H9 (cell line): ENCODE measurements at regions not wholly inside any gene's neighbourhood (a gene's known extent, or its start where the extent isn't known, plus 50 kb on each side); places are given as distances from the start of the nearest gene placed in this dataset.

Source experiments
- DNase-seq: peaks from one replicate; pipeline ENCODE4 v3.0.0-alpha.2; 2017
- H2AFZ ChIP-seq: one replicate; pipeline ENCODE4 v1.6.1; 2013; ENCODE audit warnings: mild to moderate bottlenecking, low read length, control low read depth, moderate library complexity
- H2AK5ac ChIP-seq: 2 replicates; pipeline ENCODE4 v1.6.1; 2013; ENCODE audit warnings: low read length, control low read depth, mixed read lengths; ENCODE audit not compliant: insufficient read length
- H2BK120ac ChIP-seq: one replicate; pipeline ENCODE4 v1.6.1; 2013; ENCODE audit warnings: low read depth, mild to moderate bottlenecking, low read length, control low read depth, inconsistent platforms; ENCODE audit not compliant: poor library complexity, severe bottlenecking
- H2BK12ac ChIP-seq: 2 replicates; pipeline ENCODE4 v1.6.1; 2013; ENCODE audit warnings: low read length, control low read depth, mixed read lengths, low read depth; ENCODE audit not compliant: insufficient read length
- H2BK15ac ChIP-seq: 2 replicates; pipeline ENCODE4 v1.6.1; 2013; ENCODE audit warnings: low read depth, low read length, control low read depth
- H2BK20ac ChIP-seq: one replicate; pipeline ENCODE4 v1.6.1; 2013; ENCODE audit warnings: low read depth, mild to moderate bottlenecking, low read length, control low read depth, inconsistent platforms; ENCODE audit not compliant: poor library complexity, severe bottlenecking
- H2BK5ac ChIP-seq: 2 replicates; pipeline ENCODE4 v1.6.1; 2013; ENCODE audit warnings: low read length, control low read depth, mixed read lengths; ENCODE audit not compliant: insufficient read length
- H3K14ac ChIP-seq: 2 replicates; pipeline ENCODE4 v1.6.1; 2013; ENCODE audit warnings: low read length, control low read depth; ENCODE audit not compliant: insufficient read depth
- H3K18ac ChIP-seq: 2 replicates; pipeline ENCODE4 v1.6.1; 2013; ENCODE audit warnings: low read depth, mild to moderate bottlenecking, mixed read lengths, low read length, control low read depth; ENCODE audit not compliant: insufficient read length
- H3K23ac ChIP-seq: 2 replicates; pipeline ENCODE4 v1.6.1; 2013; ENCODE audit warnings: low read length, control low read depth, mixed read lengths, low read depth; ENCODE audit not compliant: insufficient read length
- H3K23me2 ChIP-seq: 2 replicates; pipeline ENCODE4 v1.6.1; 2013; ENCODE audit warnings: low read depth, mild to moderate bottlenecking, mixed read lengths, low read length, control low read depth; ENCODE audit not compliant: insufficient read length, poor library complexity, severe bottlenecking
- H3K27ac ChIP-seq: 2 replicates; pipeline ENCODE4 v1.5.1; 2013; ENCODE audit warnings: low read length, control low read depth, mixed read lengths, low read depth; ENCODE audit not compliant: insufficient read length
- H3K27me3 ChIP-seq: 2 replicates; pipeline ENCODE4 v1.6.1; 2013; ENCODE audit warnings: low read length, control low read depth, inconsistent platforms; ENCODE audit not compliant: insufficient read depth
- H3K4ac ChIP-seq: 2 replicates; pipeline ENCODE4 v1.6.1; 2013; ENCODE audit warnings: low read depth, mild to moderate bottlenecking, control low read depth, inconsistent platforms, low read length, moderate library complexity
- H3K4me1 ChIP-seq: 2 replicates; pipeline ENCODE4 v1.6.1; 2013; ENCODE audit warnings: low read length, control low read depth, inconsistent platforms; ENCODE audit not compliant: insufficient read depth
- H3K4me2 ChIP-seq: 2 replicates; pipeline ENCODE4 v1.6.1; 2013; ENCODE audit warnings: low read length, control low read depth, mixed read lengths; ENCODE audit not compliant: insufficient read length, insufficient read depth
- H3K56ac ChIP-seq: 2 replicates; pipeline ENCODE4 v1.6.1; 2013; ENCODE audit warnings: low read depth, mild to moderate bottlenecking, mixed read lengths, low read length, control low read depth; ENCODE audit not compliant: insufficient read length
- H3K79me1 ChIP-seq: 2 replicates; pipeline ENCODE4 v1.6.1; 2013; ENCODE audit warnings: low read depth, mild to moderate bottlenecking, moderate library complexity, low read length, control low read depth, inconsistent platforms; ENCODE audit not compliant: insufficient read depth, poor library complexity, severe bottlenecking
- H3K79me2 ChIP-seq: 2 replicates; pipeline ENCODE4 v1.6.1; 2013; ENCODE audit warnings: low read length, control low read depth, inconsistent platforms; ENCODE audit not compliant: insufficient read depth
- H3K9ac ChIP-seq: 2 replicates; pipeline ENCODE4 v1.6.1; 2013; ENCODE audit warnings: low read length, control low read depth, mixed read lengths; ENCODE audit not compliant: insufficient read length; ENCODE audit errors: extremely low read depth
- H3K9me3 ChIP-seq: one replicate; pipeline ENCODE4 v1.6.1; 2013; ENCODE audit warnings: low read depth, low read length, inconsistent platforms; ENCODE audit not compliant: control insufficient read depth
- H3T11ph ChIP-seq: one replicate; pipeline ENCODE4 v1.6.1; 2013; ENCODE audit warnings: mild to moderate bottlenecking, low read length, control low read depth, inconsistent platforms
- H4K20me1 ChIP-seq: one replicate; pipeline ENCODE4 v1.6.1; 2013; ENCODE audit not compliant: control insufficient read depth, insufficient read length, insufficient read depth
- H4K5ac ChIP-seq: 2 replicates; pipeline ENCODE4 v1.6.1; 2013; ENCODE audit warnings: low read depth, mild to moderate bottlenecking, mixed read lengths, low read length, control low read depth; ENCODE audit not compliant: insufficient read length
- H4K8ac ChIP-seq: replicated peaks from 2 replicates; pipeline ENCODE4 v1.6.1; 2013; ENCODE audit warnings: low read length, control low read depth, mixed read lengths, low read depth; ENCODE audit not compliant: insufficient read length
- H4K91ac ChIP-seq: 2 replicates; pipeline ENCODE4 v1.6.1; 2013; ENCODE audit warnings: low read depth, mild to moderate bottlenecking, moderate library complexity, mixed read lengths, low read length, control low read depth; ENCODE audit not compliant: insufficient read length
- H3K27ac Mint-ChIP-seq, 3 experiments: 2 replicates in 2 of 3; 3 replicates in 1 of 3; pipeline ENCODE4 v1.8.0; 2020 to 2021; ENCODE audit warnings: mixed read lengths in 3 of 3, mild to moderate bottlenecking in 1 of 3, moderate library complexity in 1 of 3
- H3K27me3 Mint-ChIP-seq: 2 replicates; pipeline ENCODE4 v1.8.0; 2021; ENCODE audit warnings: low read depth, mild to moderate bottlenecking, moderate library complexity, mixed read lengths
- H3K36me3 Mint-ChIP-seq, 3 experiments: 2 replicates in 2 of 3; 3 replicates in 1 of 3; pipeline ENCODE4 v1.8.0; 2020 to 2021; ENCODE audit warnings: low read depth in 3 of 3, mixed read lengths in 3 of 3; ENCODE audit not compliant: insufficient read depth in 1 of 3
- H3K4me1 Mint-ChIP-seq, 2 experiments: 2 replicates each; pipeline ENCODE4 v1.8.0; 2020; ENCODE audit warnings: mixed read lengths in 2 of 2
- H3K4me3 Mint-ChIP-seq, 2 experiments: 2 replicates in 1 of 2; 3 replicates in 1 of 2; pipeline ENCODE4 v1.8.0; 2020 to 2021; ENCODE audit warnings: mild to moderate bottlenecking in 2 of 2, mixed read lengths in 2 of 2, moderate library complexity in 1 of 2
- H3K9me3 Mint-ChIP-seq, 2 experiments: 2 replicates in 1 of 2; 3 replicates in 1 of 2; pipeline ENCODE4 v1.8.0; 2020; ENCODE audit warnings: mild to moderate bottlenecking in 2 of 2, mixed read lengths in 2 of 2, moderate library complexity in 1 of 2
- WGBS: extraction: QIAGEN DNeasy Blood & Tissue Kit; methylation state at CpG from one replicate; pipeline ENCODE4 v1.1.7; 2013; ENCODE audit warnings: missing lambda C conversion rate, low lambda C conversion rate, mixed read lengths; ENCODE audit not compliant: insufficient read length; ENCODE audit errors: extremely low coverage; 5-methylcytosine and 5-hydroxymethylcytosine counted together
- TF ChIP-seq, protein P1 (sequence below): fragments of 200-600 bp; sonication (generic); conservative IDR thresholded peaks from 3 replicates; pipeline ENCODE4 v1.8.0; 2021; ENCODE audit warnings: antibody characterized with exemption, mild to moderate bottlenecking

- Histone ChIP-seq H3K56ac (no peak overlapping the region), H3K4me1 (no peaks in the 10 kb centered on the region), H3K4me2 (no peak overlapping the region), H4K20me1 (no peaks in the 10 kb centered on the region), H2BK5ac (no peak overlapping the region), H3T11ph (no peak overlapping the region), H3K27me3 (no peaks in the 10 kb centered on the region), H3K14ac (no peak overlapping the region), H3K79me2 (no peaks in the 10 kb centered on the region), H3K27ac (no peak overlapping the region), H3K18ac (no peak overlapping the region), H4K91ac (no peak overlapping the region), H3K23ac (no peak overlapping the region), H3K9ac (no peak overlapping the region), H2BK120ac (no peak overlapping the region), H2BK20ac (no peak overlapping the region), H4K5ac (no peak overlapping the region), H3K9me3 (no peaks in the 10 kb centered on the region), H3K23me2 (no peaks in the 10 kb centered on the region), H4K8ac (no peak overlapping the region), H3K79me1 (no peaks in the 10 kb centered on the region), H2BK12ac (no peak overlapping the region), H3K4ac (no peak overlapping the region), H2AFZ (no peak overlapping the region), H2BK15ac (no peak overlapping the region), H2AK5ac (no peak overlapping the region)
- WGBS = no CpG with 5 or more reads among the region's 3 CpGs
- Mint-ChIP-seq H3K27ac (no peak overlapping the region), H3K4me3 (no peak overlapping the region), H3K27me3 (no peaks in the 10 kb centered on the region), H3K36me3 (peaks cover under 1 to 15% (median 4%) of the 10 kb centered on the region in 3 experiments; a peak in 6 of 7 replicates), H3K4me1 (peaks cover 7% of the 10 kb centered on the region in 2 experiments; a peak in 3 of 4 replicates), H3K9me3 (peaks cover 6 to 13% of the 10 kb centered on the region in 2 experiments)
- TF ChIP-seq, protein P1, sequence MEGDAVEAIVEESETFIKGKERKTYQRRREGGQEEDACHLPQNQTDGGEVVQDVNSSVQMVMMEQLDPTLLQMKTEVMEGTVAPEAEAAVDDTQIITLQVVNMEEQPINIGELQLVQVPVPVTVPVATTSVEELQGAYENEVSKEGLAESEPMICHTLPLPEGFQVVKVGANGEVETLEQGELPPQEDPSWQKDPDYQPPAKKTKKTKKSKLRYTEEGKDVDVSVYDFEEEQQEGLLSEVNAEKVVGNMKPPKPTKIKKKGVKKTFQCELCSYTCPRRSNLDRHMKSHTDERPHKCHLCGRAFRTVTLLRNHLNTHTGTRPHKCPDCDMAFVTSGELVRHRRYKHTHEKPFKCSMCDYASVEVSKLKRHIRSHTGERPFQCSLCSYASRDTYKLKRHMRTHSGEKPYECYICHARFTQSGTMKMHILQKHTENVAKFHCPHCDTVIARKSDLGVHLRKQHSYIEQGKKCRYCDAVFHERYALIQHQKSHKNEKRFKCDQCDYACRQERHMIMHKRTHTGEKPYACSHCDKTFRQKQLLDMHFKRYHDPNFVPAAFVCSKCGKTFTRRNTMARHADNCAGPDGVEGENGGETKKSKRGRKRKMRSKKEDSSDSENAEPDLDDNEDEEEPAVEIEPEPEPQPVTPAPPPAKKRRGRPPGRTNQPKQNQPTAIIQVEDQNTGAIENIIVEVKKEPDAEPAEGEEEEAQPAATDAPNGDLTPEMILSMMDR = no peak
- DNase-seq = no peak
Measured at GRCh38 chr1:189983166-189983890, 494.3 kb downstream of the BRINP3 start.
